GM12878 (cell line): ENCODE measurements at regions not wholly inside any gene's neighbourhood (a gene's known extent, or its start where the extent isn't known, plus 50 kb on each side); places are given as distances from the start of the nearest gene placed in this dataset.

Experiments
- ATAC-seq: fragments of 200-7000 bp; cut with Tn5 transposase; 3 replicates; pipeline ENCODE4 v1.9.1; 2020; ENCODE audit warnings: mild to moderate bottlenecking, moderate library complexity
- BruUV-seq: library from RNA; stranded (reverse); fragments of 400-500 nt; replicated peaks from 2 replicates; lab custom pipeline; 2021; lab: Mats Ljungman, UMichigan
- CTCF ChIA-PET: fragments of 300-600 bp; sonication (Branson Sonifier 250); formaldehyde crosslinking; extraction: SDS; loops from one replicate; lab custom pipeline; 2021; ENCODE audit warnings: inconsistent platforms; lab: Yijun Ruan, JAX
- POLR2A ChIA-PET: fragments of 350-600 bp; formaldehyde crosslinking; extraction: SDS; loops from one replicate; lab custom pipeline; 2021; ENCODE audit warnings: inconsistent platforms; lab: Charles Lee
- RAD21 ChIA-PET: fragments of 300-600 bp; sonication (Branson Sonifier 250); formaldehyde crosslinking; loops from one replicate; lab custom pipeline; 2023; ENCODE audit warnings: antibody characterized with exemption; ENCODE audit not compliant: unreplicated experiment; lab: Charles Lee
- SMC1A ChIA-PET: fragments of 300-600 bp; sonication (Branson Sonifier 250); formaldehyde crosslinking; loops from one replicate; lab custom pipeline; 2023; ENCODE audit not compliant: unreplicated experiment, uncharacterized antibody; lab: Charles Lee
- DNase-seq: peaks from one replicate; pipeline ENCODE4 v3.0.0-alpha.2; 2011; ENCODE audit warnings: low read depth, low spot score
- FAIRE-seq: peaks from 3 replicates; lab custom pipeline; 2011; peaks lifted over from hg19 to GRCh38; lab: Jason Lieb, UNC
- H2AFZ ChIP-seq: 2 replicates; pipeline ENCODE4 v1.6.0; 2011; ENCODE audit warnings: low read depth, low read length, control low read depth; ENCODE audit not compliant: control insufficient read depth
- H3K27ac ChIP-seq: 2 replicates; pipeline ENCODE4 v1.5.1; 2011; ENCODE audit warnings: control low read depth; ENCODE audit not compliant: control insufficient read depth, insufficient read depth
- H3K27me3 ChIP-seq, 2 experiments: replicated peaks in 1 of 2; 2 replicates each; pipeline versions ENCODE4 v1.6.0 to v1.6.1; 2011; ENCODE audit warnings: low read length in 1 of 2; ENCODE audit not compliant: control insufficient read depth in 2 of 2, insufficient read depth in 2 of 2
- H3K36me3 ChIP-seq, 2 experiments: 2 replicates each; pipeline ENCODE4 v1.5.1; 2011; ENCODE audit warnings: low read length in 1 of 2; ENCODE audit not compliant: control insufficient read depth in 2 of 2, insufficient read depth in 2 of 2
- H3K4me1 ChIP-seq: 2 replicates; pipeline ENCODE4 v1.6.1; 2011; ENCODE audit warnings: mild to moderate bottlenecking, low read length, moderate library complexity, mixed read lengths; ENCODE audit not compliant: control insufficient read depth, insufficient read depth
- H3K4me2 ChIP-seq: 2 replicates; pipeline ENCODE4 v1.6.0; 2011; ENCODE audit warnings: control low read depth; ENCODE audit not compliant: control insufficient read depth, insufficient read depth
- H3K4me3 ChIP-seq: fragments of 200-600 bp; sonication (generic); 2 replicates; pipeline ENCODE4 v1.5.1; 2016
- H3K79me2 ChIP-seq: 2 replicates; pipeline ENCODE4 v1.6.0; 2011; ENCODE audit warnings: low read length; ENCODE audit not compliant: control insufficient read depth, insufficient read depth
- H3K9ac ChIP-seq: 2 replicates; pipeline ENCODE4 v1.8.0; 2011; ENCODE audit warnings: low read length, control low read depth, mixed read lengths; ENCODE audit not compliant: control insufficient read depth, insufficient read depth
- H3K9me3 ChIP-seq: replicated peaks from 3 replicates; pipeline ENCODE4 v1.5.1; 2011; ENCODE audit warnings: mild to moderate bottlenecking, low read length; ENCODE audit not compliant: control insufficient read depth, insufficient read depth
- H4K20me1 ChIP-seq: 2 replicates; pipeline ENCODE4 v1.6.0; 2011; ENCODE audit not compliant: control insufficient read depth, insufficient read depth
- HDGF ChIP-seq: fragments of 450-650 bp; IDR thresholded peaks from 2 replicates; pipeline ENCODE4 v1.6.1; 2016; ENCODE audit warnings: antibody characterized with exemption
- IKZF2 ChIP-seq, 2 experiments: fragments of 450-650 bp; IDR thresholded peaks; 2 replicates each; pipeline ENCODE4 v1.6.1; 2017; ENCODE audit warnings: mild to moderate bottlenecking in 2 of 2, moderate library complexity in 2 of 2
- KAT2A ChIP-seq: conservative IDR thresholded peaks from 2 replicates; pipeline ENCODE4 v1.6.1; 2011; ENCODE audit warnings: low read depth, low read length; ENCODE audit not compliant: control insufficient read depth
- MLLT1 ChIP-seq: fragments of 450-650 bp; IDR thresholded peaks from 2 replicates; pipeline ENCODE4 v1.6.1; 2016; ENCODE audit warnings: mild to moderate bottlenecking
- MYB ChIP-seq: fragments of 150-350 bp; IDR thresholded peaks from 2 replicates; pipeline ENCODE4 v1.6.1; 2014; ENCODE audit warnings: mild to moderate bottlenecking, low read depth, low read length, borderline replicate concordance
- NFXL1 ChIP-seq: fragments of 450-650 bp; IDR thresholded peaks from 2 replicates; pipeline ENCODE4 v1.6.1; 2017; ENCODE audit warnings: antibody characterized with exemption, mild to moderate bottlenecking, borderline replicate concordance
- NR2C1 ChIP-seq: fragments of 450-650 bp; IDR thresholded peaks from 2 replicates; pipeline ENCODE4 v1.6.1; 2017; ENCODE audit warnings: antibody characterized with exemption, mild to moderate bottlenecking, moderate library complexity
- RAD51 ChIP-seq: fragments of 450-650 bp; IDR thresholded peaks from 2 replicates; pipeline ENCODE4 v1.6.1; 2016; ENCODE audit warnings: moderate library complexity, mild to moderate bottlenecking, inconsistent platforms
- USF1 ChIP-seq: IDR thresholded peaks from 2 replicates; pipeline ENCODE4 v1.6.1; 2011; ENCODE audit warnings: borderline replicate concordance, low read depth, mild to moderate bottlenecking, moderate library complexity, mixed read lengths, low read length; ENCODE audit not compliant: insufficient read depth; ENCODE audit errors: extremely low read length
- ZNF592 ChIP-seq: fragments of 450-650 bp; IDR thresholded peaks from 2 replicates; pipeline ENCODE4 v1.6.1; 2017; ENCODE audit warnings: mild to moderate bottlenecking, moderate library complexity
- WGBS: methylation state at CpG from one replicate; pipeline ENCODE4 v1.1.6; 2016; ENCODE audit warnings: low lambda C conversion rate; ENCODE audit not compliant: insufficient replicate concordance, insufficient coverage; ENCODE audit errors: missing lambda C conversion rate; 5-methylcytosine and 5-hydroxymethylcytosine counted together
- in situ Hi-C: fragments of 300-500 bp; cut with MboI; formaldehyde crosslinking; loops from 9 replicates; pipeline ENCODE4 v1.14.3; 2018; ENCODE audit warnings: mixed read lengths
- intact Hi-C: fragments of 100-400 bp; cut with micrococcal nuclease; formaldehyde crosslinking; loops from one replicate; pipeline ENCODE4 v1.14.2; 2022; ENCODE audit not compliant: unreplicated experiment

- Histone ChIP-seq H4K20me1 (no peaks in the 10 kb centered on the region), H2AFZ (no peak overlapping the region), H3K36me3 (no peaks in the 10 kb centered on the region), H3K79me2 (no peaks in the 10 kb centered on the region), H3K27ac (no peak overlapping the region), H3K27me3 (no peaks in the 10 kb centered on the region; a peak in 1 of 4 replicates), H3K4me1 (no peaks in the 10 kb centered on the region), H3K4me3 (no peak overlapping the region), H3K9ac (no peak overlapping the region), H3K4me2 (no peak overlapping the region), H3K9me3 (no peaks in the 10 kb centered on the region)
- 0% methylated on average over 2 of the region's 2 CpGs for WGBS
- ATAC-seq (no peak), FAIRE-seq (no peak), DNase-seq (no peak)
- RAD21 ChIA-PET = no interaction called here
- in situ Hi-C loops (no loop called here), intact Hi-C loops (no loop called here)
- SMC1A ChIA-PET = no interaction called here
- POLR2A ChIA-PET = no interaction called here
- no TSS peak for BruUV-seq
- CTCF ChIA-PET = interaction anchor here (0.6 kb wide), 1 partner anchor 8 kb away, joined by 3 read pairs; no protein-coding TSS in a partner anchor
- TF ChIP-seq RAD51 = no peak
- no peak for TF ChIP-seq USF1
- no peak for TF ChIP-seq NR2C1
Measured at GRCh38 chr2:6730003-6730402, 135.7 kb downstream of the CMPK2 start.

- DNase-seq (no peak), FAIRE-seq (no peak), ATAC-seq (no peak)
- Histone ChIP-seq H3K9ac (no peak overlapping the region), H3K27me3 (no peaks in the 10 kb centered on the region; a peak in 1 of 4 replicates), H3K4me2 (no peak overlapping the region), H4K20me1 (no peaks in the 10 kb centered on the region), H3K27ac (no peak overlapping the region), H3K36me3 (no peaks in the 10 kb centered on the region), H3K4me1 (no peaks in the 10 kb centered on the region), H3K9me3 (no peaks in the 10 kb centered on the region), H2AFZ (no peak overlapping the region), H3K4me3 (no peak overlapping the region), H3K79me2 (no peaks in the 10 kb centered on the region)
- ChIA-PET CTCF (no interaction called here), SMC1A (no interaction called here), RAD21 (no interaction called here), POLR2A (no interaction called here)
- WGBS = 49% methylated on average over 5 of the region's 5 CpGs
- intact Hi-C loops = no loop called here
- no TSS peak for BruUV-seq
- in situ Hi-C loops = no loop called here
- TF ChIP-seq IKZF2 (IDR thresholded peaks at IDR 0.05) (no peak), HDGF (no peak), MYB (no peak), KAT2A (no peak), MLLT1 (no peak), NFXL1 (no peak), ZNF592 (no peak)
Measured at GRCh38 chr2:6730649-6731532, 134.8 kb downstream of the CMPK2 start.
